CD1c-positive myeloid dendritic cell (primary cell): ENCODE measurements at regions not wholly inside any gene's neighbourhood (a gene's known extent, or its start where the extent isn't known, plus 50 kb on each side); places are given as distances from the start of the nearest gene placed in this dataset.

Experiments
- DNase-seq: peaks from one replicate; pipeline ENCODE4 v3.0.0-alpha.2; 2016; ENCODE audit errors: extremely low spot score

- no peak for DNase-seq
These were observed 345.1 kb downstream of the PLOD2 start for GRCh38 chr3:145815707-145816413.

- DNase-seq = no peak
These were observed 343.0 kb downstream of the PLOD2 start for GRCh38 chr3:145817870-145818483.

- no peak for DNase-seq
These were observed 340.8 kb downstream of the PLOD2 start for GRCh38 chr3:145820170-145820569.

- DNase-seq = no peak
These were observed 318.6 kb downstream of the PLOD2 start for GRCh38 chr3:145842294-145842902.

GRCh38 chr3:145843561-145843960 is 317.4 kb downstream of the PLOD2 start:
- DNase-seq = no peak

- no peak for DNase-seq
These were observed 311.9 kb downstream of the PLOD2 start for GRCh38 chr3:145849115-145849514.

GRCh38 chr3:145854499-145854898 is 306.5 kb downstream of the PLOD2 start:
- no peak for DNase-seq

- no peak for DNase-seq
These were observed 303.0 kb downstream of the PLOD2 start for GRCh38 chr3:145857956-145858355.

GRCh38 chr3:145864336-145864735 is 296.6 kb downstream of the PLOD2 start:
- no peak for DNase-seq

- DNase-seq = no peak
These were observed 295.5 kb downstream of the PLOD2 start for GRCh38 chr3:145865399-145866018.

GRCh38 chr3:145869958-145870357 is 291.0 kb downstream of the PLOD2 start:
- DNase-seq = no peak

- no peak for DNase-seq
These were observed 278.5 kb downstream of the PLOD2 start for GRCh38 chr3:145882436-145882835.

GRCh38 chr3:145889730-145890129 is 271.3 kb downstream of the PLOD2 start:
- DNase-seq = no peak

GRCh38 chr3:145892869-145893268 is 268.1 kb downstream of the PLOD2 start:
- no peak for DNase-seq

- DNase-seq = no peak
These were observed 267.7 kb downstream of the PLOD2 start for GRCh38 chr3:145893331-145893730.

- DNase-seq = no peak
These were observed 262.5 kb downstream of the PLOD2 start for GRCh38 chr3:145898487-145898886.

GRCh38 chr3:145899241-145899640 is 261.7 kb downstream of the PLOD2 start:
- no peak for DNase-seq

- no peak for DNase-seq
These were observed 260.7 kb downstream of the PLOD2 start for GRCh38 chr3:145900056-145900829.

GRCh38 chr3:145902166-145902565 is 258.8 kb downstream of the PLOD2 start:
- no peak for DNase-seq

GRCh38 chr3:145903472-145904013 is 257.4 kb downstream of the PLOD2 start:
- no peak for DNase-seq

- no peak for DNase-seq
These were observed 256.8 kb downstream of the PLOD2 start for GRCh38 chr3:145904138-145904537.

GRCh38 chr3:145906301-145906700 is 254.7 kb downstream of the PLOD2 start:
- no peak for DNase-seq
